Activated naive CD4-positive, alpha-beta T cell treated with anti-CD3 and anti-CD28 coated beads, Interleukin-2, amount 50 U/mL, for 72 hours (primary cell): ENCODE measurements at regions not wholly inside any gene's neighbourhood (a gene's known extent, or its start where the extent isn't known, plus 50 kb on each side); places are given as distances from the start of the nearest gene placed in this dataset.

Experiments used
- ATAC-seq, 2 donors: fragments of 150-1000 bp; cut with Tn5 transposase; 2 replicates each; pipeline ENCODE4 v1.10.0; 2021; ENCODE audit warnings: mild to moderate bottlenecking in 2 of 2, moderate library complexity in 2 of 2
- DNase-seq, 2 donors: peaks; one replicate each; pipeline ENCODE4 v3.0.0; 2021 to 2022; ENCODE audit warnings: low spot score in 2 of 2
- H3K27ac Mint-ChIP-seq, 2 donors: one replicate each; pipeline ENCODE4 v1.8.0; 2022; ENCODE audit warnings: mild to moderate bottlenecking in 2 of 2, mixed read lengths in 2 of 2
- H3K36me3 Mint-ChIP-seq, 2 donors: one replicate each; pipeline ENCODE4 v1.8.0; 2022; ENCODE audit warnings: mixed read lengths in 2 of 2
- H3K9me3 Mint-ChIP-seq, 2 donors: one replicate each; pipeline ENCODE4 v1.8.0; 2022; ENCODE audit warnings: mixed read lengths in 2 of 2

- H3K9me3 Mint-ChIP-seq, result no peaks in the 10 kb centered on the region
- DNase-seq (no peak), ATAC-seq (no peak)
- H3K27ac Mint-ChIP-seq, result no peak overlapping the region
- H3K36me3 Mint-ChIP-seq, result no peaks in the 10 kb centered on the region
These were observed 112.8 kb upstream of the TMEM108 start for GRCh38 chr3:132925256-132925930.

GRCh38 chr3:132916096-132916495, 122.1 kb upstream of the TMEM108 start:
- DNase-seq, result no peak
- peaks cover 0 to 12% of the 10 kb centered on the region in 2 donors for H3K9me3 Mint-ChIP-seq
- no peak for ATAC-seq
- H3K27ac Mint-ChIP-seq, result no peak overlapping the region
- no peaks in the 10 kb centered on the region for H3K36me3 Mint-ChIP-seq

GRCh38 chr3:132912416-132912753, 125.8 kb upstream of the TMEM108 start:
- Mint-ChIP-seq H3K9me3 (peaks cover 0 to 7% of the 10 kb centered on the region in 2 donors), H3K36me3 (no peaks in the 10 kb centered on the region), H3K27ac (no peak overlapping the region)
- ATAC-seq, result no peak
- DNase-seq, result no peak

GRCh38 chr3:132911741-132912415, 126.3 kb upstream of the TMEM108 start:
- H3K27ac Mint-ChIP-seq, result no peak overlapping the region
- ATAC-seq, result no peak
- no peak for DNase-seq
- H3K9me3 Mint-ChIP-seq, result peaks cover 0 to 7% of the 10 kb centered on the region in 2 donors
- H3K36me3 Mint-ChIP-seq, result no peaks in the 10 kb centered on the region

- no peak overlapping the region for H3K27ac Mint-ChIP-seq
- DNase-seq (no peak), ATAC-seq (no peak)
- no peaks in the 10 kb centered on the region for H3K9me3 Mint-ChIP-seq
- no peaks in the 10 kb centered on the region for H3K36me3 Mint-ChIP-seq
These were observed 130.9 kb upstream of the TMEM108 start for GRCh38 chr3:132907293-132907692.

- H3K27ac Mint-ChIP-seq, result no peak overlapping the region
- H3K9me3 Mint-ChIP-seq, result no peaks in the 10 kb centered on the region
- ATAC-seq, result no peak
- H3K36me3 Mint-ChIP-seq, result no peaks in the 10 kb centered on the region
- DNase-seq, result no peak
These were observed 137.7 kb upstream of the TMEM108 start for GRCh38 chr3:132900481-132900880.

DNA sequence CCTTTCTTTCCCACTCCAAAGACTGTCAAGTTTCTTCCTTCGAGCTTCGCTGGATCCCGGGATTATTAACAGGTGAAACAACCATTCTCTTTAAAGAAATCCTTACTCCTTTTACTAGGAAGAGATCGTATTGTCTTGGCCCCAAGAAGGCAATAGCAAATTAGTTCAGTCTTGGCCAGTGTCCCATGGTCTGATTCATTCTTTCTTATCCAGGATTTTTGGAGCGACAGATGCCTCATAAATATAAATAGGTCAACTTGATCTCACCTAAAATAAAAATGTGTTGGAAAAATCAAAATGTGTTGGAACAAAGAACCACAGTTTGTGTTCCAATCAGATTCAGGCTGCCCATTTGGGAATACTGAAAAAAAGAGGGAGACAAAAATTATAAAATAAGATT, 140.1 kb upstream of the TMEM108 start:
- Mint-ChIP-seq H3K27ac (no peak overlapping the region), H3K36me3 (no peaks in the 10 kb centered on the region), H3K9me3 (no peaks in the 10 kb centered on the region)
- DNase-seq (no peak), ATAC-seq (no peak)

DNA sequence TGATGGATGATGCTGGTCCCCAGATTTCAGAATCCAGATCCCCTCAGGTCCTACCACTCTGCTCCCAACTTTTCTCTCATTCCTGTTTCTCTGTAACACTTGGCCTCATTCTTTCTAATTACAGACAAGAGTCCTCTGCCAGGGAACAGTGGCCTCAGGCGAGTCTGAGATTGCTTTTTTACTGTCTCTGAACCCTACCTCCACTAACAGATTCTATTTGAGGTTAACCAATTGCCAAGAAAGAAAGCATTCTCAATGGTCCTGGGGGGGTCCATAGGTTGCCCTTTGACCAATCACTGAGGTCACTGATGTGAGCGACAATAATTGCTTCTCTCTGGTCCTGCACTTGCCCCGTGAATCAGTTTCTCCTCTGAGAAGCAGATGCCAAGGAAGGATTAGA, 145.2 kb upstream of the TMEM108 start:
- no peak for ATAC-seq
- no peak for DNase-seq
- Mint-ChIP-seq H3K9me3 (no peaks in the 10 kb centered on the region), H3K27ac (no peak overlapping the region), H3K36me3 (no peaks in the 10 kb centered on the region)

DNA sequence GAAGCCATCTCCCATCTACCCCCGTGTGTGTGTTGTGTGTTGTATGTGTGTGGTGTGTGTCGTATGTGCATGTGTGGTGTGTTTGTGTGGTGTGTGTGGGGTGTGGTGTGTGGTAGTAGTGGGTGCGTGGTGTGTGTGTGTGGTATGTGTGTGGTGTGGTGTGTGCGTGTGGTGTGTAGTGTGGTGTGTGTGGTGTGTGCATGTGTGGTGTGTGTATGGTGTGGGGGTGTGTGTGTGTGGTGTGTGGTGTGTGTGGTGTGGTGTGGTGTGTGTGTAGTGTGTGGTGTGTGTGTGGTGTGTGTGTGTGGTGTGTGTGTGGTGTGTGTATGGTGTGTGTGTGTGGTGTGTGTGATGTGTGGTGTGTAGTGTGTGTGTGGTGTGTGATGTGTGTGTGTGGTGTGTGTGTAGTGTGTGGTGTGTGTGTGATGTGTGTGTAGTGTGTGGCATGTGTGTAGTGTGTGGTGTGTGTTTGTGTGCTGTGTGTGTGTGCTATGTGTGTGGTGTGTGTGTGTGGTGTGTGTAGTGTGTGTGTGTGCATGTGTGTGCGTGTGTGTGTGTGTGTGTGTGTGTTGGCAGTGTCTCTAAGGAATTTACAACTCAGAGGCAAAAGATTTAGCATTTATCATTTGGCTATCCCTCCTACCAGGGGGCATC, 156.3 kb upstream of the TMEM108 start:
- H3K27ac Mint-ChIP-seq, result no peak overlapping the region
- no peak for ATAC-seq
- DNase-seq, result no peak
- H3K36me3 Mint-ChIP-seq, result no peaks in the 10 kb centered on the region
- H3K9me3 Mint-ChIP-seq, result peaks cover 0 to 6% of the 10 kb centered on the region in 2 donors

DNA sequence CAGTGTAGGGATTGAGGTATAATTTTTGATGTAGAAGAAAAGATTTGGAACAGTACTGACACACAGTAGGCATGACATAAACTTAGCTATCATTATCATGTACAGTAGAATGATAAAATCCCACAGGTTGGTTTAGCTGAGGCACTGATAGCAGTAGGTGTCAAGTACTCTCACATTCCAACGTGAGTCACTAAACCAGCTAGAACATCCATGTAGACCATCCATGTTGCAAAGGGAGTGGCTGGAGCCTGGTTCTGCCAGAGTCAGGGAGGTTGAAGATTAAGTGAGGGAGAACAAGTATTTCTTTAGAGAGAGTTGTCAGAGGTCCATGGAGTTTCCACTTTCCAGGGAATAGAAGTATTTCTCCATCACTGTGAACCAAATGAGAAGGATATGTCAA, 157.2 kb upstream of the TMEM108 start:
- Mint-ChIP-seq H3K36me3 (no peaks in the 10 kb centered on the region), H3K27ac (no peak overlapping the region), H3K9me3 (peaks cover 0 to 6% of the 10 kb centered on the region in 2 donors)
- no peak for ATAC-seq
- DNase-seq, result no peak

- Mint-ChIP-seq H3K9me3 (peaks cover 0 to 6% of the 10 kb centered on the region in 2 donors), H3K36me3 (no peaks in the 10 kb centered on the region), H3K27ac (no peak overlapping the region)
- ATAC-seq, result no peak
- no peak for DNase-seq
These were observed 157.4 kb upstream of the NPHP3 start for GRCh38 chr3:132879656-132880055.

DNA sequence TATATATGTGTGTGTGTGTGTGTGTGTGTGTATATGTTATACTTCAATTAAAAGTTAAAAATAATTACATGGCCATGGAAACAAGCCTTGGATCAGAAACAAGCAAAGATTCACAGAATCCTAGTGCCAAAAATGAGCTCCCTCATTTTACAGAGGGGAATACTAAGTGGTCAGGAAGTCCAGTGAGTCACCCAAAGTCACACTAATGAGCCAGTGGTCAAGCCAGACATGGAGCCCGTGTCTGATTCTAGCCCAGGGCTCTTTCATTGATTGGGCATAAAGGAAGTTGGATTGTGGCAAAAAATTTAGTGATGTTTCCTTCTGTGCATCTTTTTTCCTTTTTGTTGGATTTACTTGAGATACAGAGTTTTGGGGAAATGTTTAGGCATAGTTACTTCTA, 152.5 kb upstream of the NPHP3 start:
- Mint-ChIP-seq H3K36me3 (no peaks in the 10 kb centered on the region), H3K27ac (no peak overlapping the region), H3K9me3 (no peaks in the 10 kb centered on the region)
- ATAC-seq, result no peak
- DNase-seq, result no peak

GRCh38 chr3:132872711-132873110, 150.5 kb upstream of the NPHP3 start:
- Mint-ChIP-seq H3K9me3 (no peaks in the 10 kb centered on the region), H3K36me3 (no peaks in the 10 kb centered on the region), H3K27ac (no peak overlapping the region)
- no peak for ATAC-seq
- no peak for DNase-seq

GRCh38 chr3:132871956-132872355, 149.7 kb upstream of the NPHP3 start:
- Mint-ChIP-seq H3K9me3 (no peaks in the 10 kb centered on the region), H3K36me3 (no peaks in the 10 kb centered on the region), H3K27ac (no peak overlapping the region)
- ATAC-seq, result no peak
- no peak for DNase-seq

DNA sequence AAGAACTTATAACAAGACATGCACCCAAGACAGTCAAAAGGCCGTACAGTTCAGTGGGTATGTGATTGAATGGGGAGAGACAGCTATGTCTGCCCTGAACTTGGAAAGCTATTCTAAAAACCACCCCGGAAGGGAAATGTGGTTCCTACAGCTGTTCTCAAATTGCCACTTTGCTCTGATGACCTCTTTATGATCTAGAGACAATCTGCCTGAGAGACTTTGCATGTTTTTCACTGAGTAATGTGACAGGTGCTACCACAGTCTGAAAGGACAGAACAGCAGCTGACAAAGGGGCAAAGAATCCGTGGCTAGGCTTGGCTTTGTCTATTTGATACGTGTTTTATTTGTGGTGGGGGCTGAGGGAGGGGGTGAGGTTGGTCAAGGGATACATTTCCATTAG, 148.3 kb upstream of the NPHP3 start:
- no peak for DNase-seq
- H3K27ac Mint-ChIP-seq, result no peak overlapping the region
- no peak for ATAC-seq
- no peaks in the 10 kb centered on the region for H3K36me3 Mint-ChIP-seq
- H3K9me3 Mint-ChIP-seq, result no peaks in the 10 kb centered on the region

GRCh38 chr3:132867956-132868355, 145.7 kb upstream of the NPHP3 start:
- no peak for ATAC-seq
- H3K9me3 Mint-ChIP-seq, result no peaks in the 10 kb centered on the region
- no peaks in the 10 kb centered on the region for H3K36me3 Mint-ChIP-seq

DNA sequence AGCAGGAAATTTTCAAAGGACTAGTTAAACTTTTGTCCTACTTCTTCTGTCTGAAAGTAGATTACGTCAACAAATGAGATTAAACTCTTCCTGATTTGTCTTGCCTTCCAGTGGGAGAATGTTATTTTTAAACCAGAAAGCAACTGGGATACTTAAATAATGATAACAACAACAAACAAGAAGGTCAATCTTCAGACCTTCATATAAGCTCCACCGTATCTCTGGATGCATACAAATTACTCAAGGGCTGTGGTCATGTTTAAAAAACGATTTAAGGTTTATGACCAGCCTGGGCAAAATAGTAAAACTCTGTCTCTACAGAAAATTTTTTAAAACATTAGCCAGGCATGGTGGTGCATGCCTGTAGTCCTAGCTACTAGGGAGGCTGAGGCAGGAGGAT, 145.3 kb upstream of the NPHP3 start:
- no peaks in the 10 kb centered on the region for H3K36me3 Mint-ChIP-seq
- H3K9me3 Mint-ChIP-seq, result no peaks in the 10 kb centered on the region
- DNase-seq (no peak), ATAC-seq (no peak)
- no peak overlapping the region for H3K27ac Mint-ChIP-seq

More at GRCh38 chr3:132867956-132868355, 145.7 kb upstream of the NPHP3 start:
- no peak for DNase-seq
- H3K27ac Mint-ChIP-seq, result no peak overlapping the region

DNA sequence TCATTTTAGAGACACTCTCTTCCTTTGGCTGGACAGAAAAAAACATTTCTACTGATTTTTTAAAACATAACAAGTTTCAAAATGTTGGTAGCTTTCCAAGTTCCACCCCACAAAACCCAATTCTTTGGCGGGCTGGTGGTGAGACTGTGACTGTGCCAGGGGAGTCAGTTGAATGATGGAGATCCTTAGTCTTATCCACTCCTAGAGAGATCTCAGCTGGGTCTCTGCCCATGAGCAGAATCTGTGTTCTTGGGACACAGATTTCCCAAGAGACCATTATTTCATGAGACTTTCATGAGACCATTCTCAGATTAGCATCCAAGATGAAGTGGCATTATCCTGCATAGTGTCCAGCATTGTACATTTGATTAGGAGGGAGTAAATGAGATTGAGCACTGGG, 135.1 kb upstream of the NPHP3 start:
- Mint-ChIP-seq H3K9me3 (no peaks in the 10 kb centered on the region), H3K36me3 (no peaks in the 10 kb centered on the region), H3K27ac (no peak overlapping the region)
- ATAC-seq, result no peak
- DNase-seq, result no peak
